ENCODE measurements at regions not wholly inside any gene's neighbourhood (a gene's known extent, or its start where the extent isn't known, plus 50 kb on each side); places are given as distances from the start of the nearest gene placed in this dataset.

GRCh38 chr4:188989371-188989770, 850.1 kb downstream of the TRIML1 start:
- H3K4me1 Mint-ChIP-seq (ENCODE audit: low read depth), result no peaks in the 10 kb centered on the region
- no peaks in the 10 kb centered on the region for H3K36me3 Mint-ChIP-seq (ENCODE audit: low read depth)
- peaks cover 4% of the 10 kb centered on the region for H3K9me3 Mint-ChIP-seq
- Histone ChIP-seq H3K36me3 (ENCODE audit: insufficient read depth, low read length) (no peaks in the 10 kb centered on the region), H3K9me3 (ENCODE audit: control insufficient read depth in 1 of 2, insufficient read depth in 1 of 2, low read length in 2 of 2) (peaks cover 0 to 23% of the 10 kb centered on the region in 2 experiments), H3K27me3 (ENCODE audit: control insufficient read depth in 1 of 2, insufficient read depth in 2 of 2, low read length in 2 of 2) (no peaks in the 10 kb centered on the region), H3K4me3 (ENCODE audit: low read length) (no peak overlapping the region), H3K4me1 (ENCODE audit: insufficient read depth, low read length) (no peaks in the 10 kb centered on the region), H3K27ac (ENCODE audit: low read depth in 1 of 2, low read length in 2 of 2) (no peak overlapping the region)
- POLR2A ChIA-PET, result no interaction called here
- H3K4me3 Mint-ChIP-seq, result no peak overlapping the region
- no peak for ATAC-seq (ENCODE audit: poor library complexity)
- intact Hi-C loops (cut with DNase I, micrococcal nuclease), result no loop called here
- no peaks in the 10 kb centered on the region for H3K27me3 Mint-ChIP-seq
- CTCF ChIA-PET, result no interaction called here
- H3K27ac Mint-ChIP-seq, result no peak overlapping the region
- no peak for TF ChIP-seq CTCF (IDR thresholded peaks at IDR 0.05)
- DNase-seq, result no peak

GRCh38 chr4:188992706-188993105, 853.5 kb downstream of the TRIML1 start:
- H3K27ac Mint-ChIP-seq, result no peak overlapping the region
- H3K27ac ChIP-seq (ENCODE audit: low read depth in 1 of 2, low read length in 2 of 2), result no peak overlapping the region
- H3K4me1 Mint-ChIP-seq (ENCODE audit: low read depth), result no peaks in the 10 kb centered on the region
- no peaks in the 10 kb centered on the region for H3K27me3 ChIP-seq (ENCODE audit: control insufficient read depth in 1 of 2, insufficient read depth in 2 of 2, low read length in 2 of 2)
- H3K36me3 ChIP-seq (ENCODE audit: insufficient read depth, low read length), result no peaks in the 10 kb centered on the region
- H3K27me3 Mint-ChIP-seq, result no peaks in the 10 kb centered on the region
- peaks cover 9% of the 10 kb centered on the region for H3K9me3 Mint-ChIP-seq
- no peaks in the 10 kb centered on the region for H3K36me3 Mint-ChIP-seq (ENCODE audit: low read depth)
- H3K4me3 ChIP-seq (ENCODE audit: low read length), result no peak overlapping the region
- H3K4me1 ChIP-seq (ENCODE audit: insufficient read depth, low read length), result no peaks in the 10 kb centered on the region
- ATAC-seq (ENCODE audit: poor library complexity) (no peak), DNase-seq (no peak)
- CTCF ChIA-PET, result no interaction called here
- H3K9me3 ChIP-seq (ENCODE audit: control insufficient read depth in 1 of 2, insufficient read depth in 1 of 2, low read length in 2 of 2), result peaks cover 0 to 15% of the 10 kb centered on the region in 2 experiments
- POLR2A ChIA-PET, result no interaction called here
- intact Hi-C loops (cut with DNase I, micrococcal nuclease), result no loop called here
- no peak for TF ChIP-seq CTCF (IDR thresholded peaks at IDR 0.05)
- no peak overlapping the region for H3K4me3 Mint-ChIP-seq

GRCh38 chr4:188993871-188994270, 854.6 kb downstream of the TRIML1 start:
- Mint-ChIP-seq H3K27ac (no peak overlapping the region), H3K4me3 (no peak overlapping the region), H3K36me3 (ENCODE audit: low read depth) (no peaks in the 10 kb centered on the region), H3K27me3 (no peaks in the 10 kb centered on the region), H3K4me1 (ENCODE audit: low read depth) (no peaks in the 10 kb centered on the region), H3K9me3 (peaks cover 7% of the 10 kb centered on the region)
- no peak for DNase-seq
- Histone ChIP-seq H3K27me3 (ENCODE audit: control insufficient read depth in 1 of 2, insufficient read depth in 2 of 2, low read length in 2 of 2) (no peaks in the 10 kb centered on the region), H3K36me3 (ENCODE audit: insufficient read depth, low read length) (no peaks in the 10 kb centered on the region), H3K9me3 (ENCODE audit: control insufficient read depth in 1 of 2, insufficient read depth in 1 of 2, low read length in 2 of 2) (peaks cover 0 to 9% of the 10 kb centered on the region in 2 experiments), H3K27ac (ENCODE audit: low read depth in 1 of 2, low read length in 2 of 2) (no peak overlapping the region), H3K4me1 (ENCODE audit: insufficient read depth, low read length) (no peaks in the 10 kb centered on the region), H3K4me3 (ENCODE audit: low read length) (no peak overlapping the region)
- intact Hi-C loops (cut with DNase I, micrococcal nuclease), result no loop called here
- POLR2A ChIA-PET, result no interaction called here
- ATAC-seq (ENCODE audit: poor library complexity), result no peak
- no peak for TF ChIP-seq CTCF (IDR thresholded peaks at IDR 0.05)
- CTCF ChIA-PET, result no interaction called here

All from CD4-positive, alpha-beta T cell (primary cell).